ENCODE measurements at regions not wholly inside any gene's neighbourhood (a gene's known extent, or its start where the extent isn't known, plus 50 kb on each side); places are given as distances from the start of the nearest gene placed in this dataset.

GRCh38 chr6:22886650-22887581, 317.6 kb downstream of the HDGFL1 start:
- no peak for TF ChIP-seq CTCF (IDR thresholded peaks at IDR 0.05)
- no peak for TF ChIP-seq POLR2A (IDR thresholded peaks at IDR 0.05; ENCODE audit: low read depth)
- no peak for TF ChIP-seq POLR2AphosphoS5 (IDR thresholded peaks at IDR 0.05)
- no peak for TF ChIP-seq EP300 (IDR thresholded peaks at IDR 0.05)

Data from esophagus muscularis mucosa (tissue), 4 donors.